ENCODE measurements at regions not wholly inside any gene's neighbourhood (a gene's known extent, or its start where the extent isn't known, plus 50 kb on each side); places are given as distances from the start of the nearest gene placed in this dataset.

- Histone ChIP-seq H3K27me3 (ENCODE audit: control insufficient read depth in 1 of 2, insufficient read depth in 2 of 2, low read length in 2 of 2) (no peaks in the 10 kb centered on the region), H3K36me3 (ENCODE audit: insufficient read depth, low read length) (no peaks in the 10 kb centered on the region), H3K4me1 (ENCODE audit: insufficient read depth, low read length) (no peaks in the 10 kb centered on the region), H3K4me3 (ENCODE audit: low read length) (no peak overlapping the region), H3K9me3 (ENCODE audit: control insufficient read depth in 1 of 2, insufficient read depth in 1 of 2, low read length in 2 of 2) (peaks cover 0 to 13% of the 10 kb centered on the region in 2 experiments), H3K27ac (ENCODE audit: low read depth in 1 of 2, low read length in 2 of 2) (no peak overlapping the region)
- POLR2A ChIA-PET = no interaction called here
- Mint-ChIP-seq H3K4me3 (no peak overlapping the region), H3K9me3 (peaks cover 7% of the 10 kb centered on the region), H3K27ac (no peak overlapping the region), H3K27me3 (no peaks in the 10 kb centered on the region), H3K36me3 (ENCODE audit: low read depth) (no peaks in the 10 kb centered on the region), H3K4me1 (ENCODE audit: low read depth) (no peaks in the 10 kb centered on the region)
- no peak for TF ChIP-seq CTCF (IDR thresholded peaks at IDR 0.05)
- DNase-seq = no peak
- no peak for ATAC-seq (ENCODE audit: poor library complexity)
- CTCF ChIA-PET = no interaction called here
- intact Hi-C loops (cut with DNase I, micrococcal nuclease) = no loop called here
These were observed 1515.2 kb downstream of the FAM181B start for GRCh38 chr11:81218440-81218839.

DNA sequence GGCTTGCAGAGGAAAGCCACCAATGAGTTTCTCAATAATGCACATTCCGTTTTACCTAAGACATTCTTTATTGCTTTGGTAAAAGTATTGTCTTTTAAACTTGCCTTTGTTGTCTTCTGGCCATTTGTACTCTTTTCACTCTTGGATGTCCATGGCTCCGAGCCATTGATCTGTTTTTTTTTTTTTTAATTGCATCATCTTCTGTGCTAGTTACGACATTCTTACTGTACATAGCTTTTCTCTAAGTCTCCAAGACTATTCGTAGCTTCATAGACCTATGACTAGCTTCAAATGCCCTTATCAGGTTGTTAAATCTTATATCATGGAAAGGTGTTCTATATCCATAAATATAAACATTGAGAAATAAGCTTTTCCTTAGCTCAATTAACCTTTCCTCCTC lies 1522.6 kb downstream of the FAM181B start:
- H3K4me3 Mint-ChIP-seq = no peak overlapping the region
- DNase-seq (no peak), ATAC-seq (ENCODE audit: poor library complexity) (no peak)
- no peak for TF ChIP-seq CTCF (IDR thresholded peaks at IDR 0.05)
- no peak overlapping the region for H3K27ac ChIP-seq (ENCODE audit: low read depth in 1 of 2, low read length in 2 of 2)
- POLR2A ChIA-PET = no interaction called here
- no peaks in the 10 kb centered on the region for H3K27me3 ChIP-seq (ENCODE audit: control insufficient read depth in 1 of 2, insufficient read depth in 2 of 2, low read length in 2 of 2)
- no peaks in the 10 kb centered on the region for H3K4me1 Mint-ChIP-seq (ENCODE audit: low read depth)
- no peak overlapping the region for H3K4me3 ChIP-seq (ENCODE audit: low read length)
- H3K9me3 Mint-ChIP-seq = peaks cover 18% of the 10 kb centered on the region
- intact Hi-C loops (cut with DNase I, micrococcal nuclease) = no loop called here
- no peak overlapping the region for H3K27ac Mint-ChIP-seq
- peaks cover 0 to 17% of the 10 kb centered on the region in 2 experiments for H3K9me3 ChIP-seq (ENCODE audit: control insufficient read depth in 1 of 2, insufficient read depth in 1 of 2, low read length in 2 of 2)
- H3K36me3 Mint-ChIP-seq (ENCODE audit: low read depth) = no peaks in the 10 kb centered on the region
- H3K36me3 ChIP-seq (ENCODE audit: insufficient read depth, low read length) = no peaks in the 10 kb centered on the region
- H3K4me1 ChIP-seq (ENCODE audit: insufficient read depth, low read length) = no peaks in the 10 kb centered on the region
- CTCF ChIA-PET = no interaction called here
- H3K27me3 Mint-ChIP-seq = no peaks in the 10 kb centered on the region

DNA sequence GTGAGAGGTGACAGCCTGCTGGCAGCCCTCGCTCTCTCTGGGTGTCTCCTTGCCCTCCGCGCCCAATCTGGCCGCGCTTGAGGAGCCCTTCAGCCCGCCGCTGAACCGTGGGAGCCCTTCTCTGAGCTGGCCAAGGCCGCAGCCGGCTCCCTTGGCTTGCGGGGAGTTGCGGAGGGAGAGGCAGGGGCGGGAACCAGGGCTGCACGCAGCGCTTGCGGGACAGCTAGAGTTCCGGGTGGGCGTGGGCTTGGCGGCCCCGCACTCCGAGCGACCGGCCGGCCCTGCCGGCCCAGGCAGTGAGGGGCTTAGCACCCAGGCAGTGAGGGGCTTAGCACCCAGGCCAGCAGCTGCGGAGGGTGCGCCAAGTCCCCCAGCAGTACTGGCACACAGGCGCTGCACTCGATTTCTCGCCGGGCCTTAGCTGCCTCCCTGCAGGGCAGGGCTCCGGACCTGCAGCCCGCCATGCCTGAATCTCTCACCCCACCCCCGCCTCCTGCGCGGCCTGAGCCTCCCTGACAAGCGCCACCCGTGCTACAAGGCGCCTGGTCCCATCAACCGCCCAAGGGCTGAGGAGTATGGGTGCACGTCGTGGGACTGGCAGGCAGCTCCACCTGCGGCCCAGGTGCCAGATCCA lies 1526.1 kb downstream of the FAM181B start:
- Mint-ChIP-seq H3K9me3 (peaks cover 15% of the 10 kb centered on the region), H3K36me3 (ENCODE audit: low read depth) (no peaks in the 10 kb centered on the region), H3K4me3 (no peak overlapping the region), H3K27ac (no peak overlapping the region), H3K27me3 (no peaks in the 10 kb centered on the region), H3K4me1 (ENCODE audit: low read depth) (no peaks in the 10 kb centered on the region)
- H3K4me1 ChIP-seq (ENCODE audit: insufficient read depth, low read length) = no peaks in the 10 kb centered on the region
- H3K4me3 ChIP-seq (ENCODE audit: low read length) = no peak overlapping the region
- CTCF ChIA-PET = no interaction called here
- no peaks in the 10 kb centered on the region for H3K36me3 ChIP-seq (ENCODE audit: insufficient read depth, low read length)
- no peak for ATAC-seq (ENCODE audit: poor library complexity)
- no peak for DNase-seq
- POLR2A ChIA-PET = no interaction called here
- H3K27me3 ChIP-seq (ENCODE audit: control insufficient read depth in 1 of 2, insufficient read depth in 2 of 2, low read length in 2 of 2) = no peaks in the 10 kb centered on the region
- no peak overlapping the region for H3K27ac ChIP-seq (ENCODE audit: low read depth in 1 of 2, low read length in 2 of 2)
- TF ChIP-seq CTCF (IDR thresholded peaks at IDR 0.05) = no peak
- intact Hi-C loops (cut with DNase I, micrococcal nuclease) = no loop called here
- peaks cover 0 to 10% of the 10 kb centered on the region in 2 experiments for H3K9me3 ChIP-seq (ENCODE audit: control insufficient read depth in 1 of 2, insufficient read depth in 1 of 2, low read length in 2 of 2)

All from CD4-positive, alpha-beta T cell (primary cell).